Lower leg skin (tissue), 3 donors: ENCODE measurements at regions not wholly inside any gene's neighbourhood (a gene's known extent, or its start where the extent isn't known, plus 50 kb on each side); places are given as distances from the start of the nearest gene placed in this dataset.

Experiments
- POLR2A ChIP-seq, 2 donors: fragments of 450-650 bp; IDR thresholded peaks; one replicate each; pipeline ENCODE4 v1.6.1; 2016 to 2017; ENCODE audit warnings: antibody characterized with exemption in 2 of 2, mild to moderate bottlenecking in 1 of 2, moderate library complexity in 1 of 2
- TF ChIP-seq, protein P1 (sequence below), 3 donors: fragments of 450-650 bp; IDR thresholded peaks; one replicate each; pipeline ENCODE4 v1.5.1; 2016; ENCODE audit warnings: antibody characterized with exemption in 3 of 3, mild to moderate bottlenecking in 3 of 3, moderate library complexity in 2 of 3

DNA sequence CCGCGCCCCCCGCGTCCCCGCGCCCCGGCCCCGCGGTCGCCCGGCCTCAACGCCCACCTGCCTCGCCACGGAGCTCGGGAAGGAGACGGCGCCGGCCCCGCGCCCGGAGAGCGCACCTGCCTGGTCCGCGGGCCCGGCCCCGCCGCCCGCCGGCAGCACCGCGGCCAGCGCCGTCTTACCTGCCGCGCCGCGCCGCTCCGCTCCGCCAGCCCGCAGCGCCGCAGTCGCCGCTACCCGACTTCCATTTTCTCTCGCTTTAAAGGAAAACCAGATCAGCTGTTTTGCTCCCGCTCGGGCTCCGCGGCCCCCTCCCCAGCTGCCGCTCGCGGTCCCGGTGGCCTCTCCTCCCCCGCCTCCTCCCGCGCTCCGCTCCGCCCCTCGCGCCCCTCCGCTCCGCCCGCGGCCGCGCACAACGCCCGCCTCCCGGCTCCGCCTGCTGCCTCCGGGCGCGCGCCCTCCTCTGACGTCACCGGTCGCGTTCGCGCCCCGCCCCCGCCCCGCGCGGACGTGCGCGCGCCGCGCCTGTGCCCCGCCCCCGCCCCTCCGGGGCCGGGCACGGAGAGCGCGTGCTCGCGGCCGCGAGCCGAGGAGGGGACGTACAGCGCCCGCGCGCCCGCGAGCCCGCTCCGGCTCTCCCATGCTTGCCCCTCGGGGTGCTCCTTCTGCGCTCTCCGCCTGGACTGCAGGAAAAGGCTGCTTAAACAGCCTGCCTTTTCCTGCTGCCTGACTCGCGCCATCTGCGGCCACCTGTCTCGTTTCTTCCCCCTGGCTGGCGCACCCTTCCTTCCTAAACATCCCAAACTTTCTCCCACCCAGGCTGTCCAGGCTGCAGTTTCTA lies 159.8 kb upstream of the CHRNA7 start, which contains the start of gene OTUD7A:
- TF ChIP-seq, protein P1, sequence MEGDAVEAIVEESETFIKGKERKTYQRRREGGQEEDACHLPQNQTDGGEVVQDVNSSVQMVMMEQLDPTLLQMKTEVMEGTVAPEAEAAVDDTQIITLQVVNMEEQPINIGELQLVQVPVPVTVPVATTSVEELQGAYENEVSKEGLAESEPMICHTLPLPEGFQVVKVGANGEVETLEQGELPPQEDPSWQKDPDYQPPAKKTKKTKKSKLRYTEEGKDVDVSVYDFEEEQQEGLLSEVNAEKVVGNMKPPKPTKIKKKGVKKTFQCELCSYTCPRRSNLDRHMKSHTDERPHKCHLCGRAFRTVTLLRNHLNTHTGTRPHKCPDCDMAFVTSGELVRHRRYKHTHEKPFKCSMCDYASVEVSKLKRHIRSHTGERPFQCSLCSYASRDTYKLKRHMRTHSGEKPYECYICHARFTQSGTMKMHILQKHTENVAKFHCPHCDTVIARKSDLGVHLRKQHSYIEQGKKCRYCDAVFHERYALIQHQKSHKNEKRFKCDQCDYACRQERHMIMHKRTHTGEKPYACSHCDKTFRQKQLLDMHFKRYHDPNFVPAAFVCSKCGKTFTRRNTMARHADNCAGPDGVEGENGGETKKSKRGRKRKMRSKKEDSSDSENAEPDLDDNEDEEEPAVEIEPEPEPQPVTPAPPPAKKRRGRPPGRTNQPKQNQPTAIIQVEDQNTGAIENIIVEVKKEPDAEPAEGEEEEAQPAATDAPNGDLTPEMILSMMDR (IDR thresholded peaks at IDR 0.05) = no peak
- TF ChIP-seq POLR2A (IDR thresholded peaks at IDR 0.05) = no peak
